Rectal smooth muscle tissue (tissue), 1 donor: ENCODE measurements at regions not wholly inside any gene's neighbourhood (a gene's known extent, or its start where the extent isn't known, plus 50 kb on each side); places are given as distances from the start of the nearest gene placed in this dataset.

Experiments used
- H3K27ac ChIP-seq: one replicate; pipeline ENCODE4 v1.7.0; 2013; ENCODE audit warnings: low read depth, low read length, inconsistent platforms
- H3K27me3 ChIP-seq: one replicate; pipeline ENCODE4 v1.7.0; 2013; ENCODE audit warnings: low read length; ENCODE audit not compliant: control insufficient read depth, insufficient read depth
- H3K36me3 ChIP-seq: one replicate; pipeline ENCODE4 v1.7.0; 2013; ENCODE audit warnings: low read length; ENCODE audit not compliant: control insufficient read depth, insufficient read depth
- H3K4me1 ChIP-seq: one replicate; pipeline ENCODE4 v1.7.0; 2013; ENCODE audit warnings: low read length; ENCODE audit not compliant: control insufficient read depth, insufficient read depth
- H3K4me3 ChIP-seq: one replicate; pipeline ENCODE4 v1.7.0; 2013; ENCODE audit warnings: low read length
- H3K9ac ChIP-seq: one replicate; pipeline ENCODE4 v1.7.0; 2013; ENCODE audit warnings: low read length

- Histone ChIP-seq H3K4me3 (no peak overlapping the region), H3K9ac (no peak overlapping the region), H3K36me3 (no peaks in the 10 kb centered on the region), H3K27me3 (no peaks in the 10 kb centered on the region), H3K4me1 (no peaks in the 10 kb centered on the region), H3K27ac (no peak overlapping the region)
Measured at GRCh38 chr17:52276381-52277008, 118.0 kb upstream of the CA10 start.

GRCh38 chr17:52271781-52272180 lies 113.3 kb upstream of the CA10 start:
- H3K36me3 ChIP-seq: no peaks in the 10 kb centered on the region
- no peak overlapping the region for H3K4me3 ChIP-seq
- H3K27me3 ChIP-seq: no peaks in the 10 kb centered on the region
- H3K9ac ChIP-seq: no peak overlapping the region
- no peaks in the 10 kb centered on the region for H3K4me1 ChIP-seq
- H3K27ac ChIP-seq: no peak overlapping the region

GRCh38 chr17:52255347-52255746 lies 96.8 kb upstream of the CA10 start:
- H3K27me3 ChIP-seq: no peaks in the 10 kb centered on the region
- H3K9ac ChIP-seq: no peak overlapping the region
- no peaks in the 10 kb centered on the region for H3K4me1 ChIP-seq
- no peak overlapping the region for H3K4me3 ChIP-seq
- no peak overlapping the region for H3K27ac ChIP-seq
- H3K36me3 ChIP-seq: no peaks in the 10 kb centered on the region

- H3K9ac ChIP-seq: no peak overlapping the region
- H3K27me3 ChIP-seq: no peaks in the 10 kb centered on the region
- no peaks in the 10 kb centered on the region for H3K4me1 ChIP-seq
- H3K27ac ChIP-seq: no peak overlapping the region
- H3K36me3 ChIP-seq: no peaks in the 10 kb centered on the region
- H3K4me3 ChIP-seq: no peak overlapping the region
Measured at GRCh38 chr17:52244689-52245088, 86.2 kb upstream of the CA10 start.

GRCh38 chr17:52242268-52242667 lies 83.8 kb upstream of the CA10 start:
- Histone ChIP-seq H3K4me3 (no peak overlapping the region), H3K9ac (no peak overlapping the region), H3K4me1 (no peaks in the 10 kb centered on the region), H3K36me3 (no peaks in the 10 kb centered on the region), H3K27me3 (no peaks in the 10 kb centered on the region), H3K27ac (no peak overlapping the region)

- Histone ChIP-seq H3K9ac (no peak overlapping the region), H3K27me3 (no peaks in the 10 kb centered on the region), H3K4me3 (no peak overlapping the region), H3K4me1 (no peaks in the 10 kb centered on the region), H3K27ac (no peak overlapping the region), H3K36me3 (no peaks in the 10 kb centered on the region)
Measured at GRCh38 chr17:52237151-52237550, 78.6 kb upstream of the CA10 start.

- H3K27ac ChIP-seq: no peak overlapping the region
- H3K27me3 ChIP-seq: no peaks in the 10 kb centered on the region
- H3K4me1 ChIP-seq: no peaks in the 10 kb centered on the region
- no peak overlapping the region for H3K4me3 ChIP-seq
- H3K36me3 ChIP-seq: no peaks in the 10 kb centered on the region
- no peak overlapping the region for H3K9ac ChIP-seq
Measured at GRCh38 chr17:52235516-52235915, 77.0 kb upstream of the CA10 start.

- Histone ChIP-seq H3K4me3 (no peak overlapping the region), H3K36me3 (no peaks in the 10 kb centered on the region), H3K9ac (no peak overlapping the region), H3K27ac (no peak overlapping the region), H3K27me3 (no peaks in the 10 kb centered on the region), H3K4me1 (no peaks in the 10 kb centered on the region)
Measured at GRCh38 chr17:52233632-52234031, 75.1 kb upstream of the CA10 start.

GRCh38 chr17:52233176-52233575 lies 74.7 kb upstream of the CA10 start:
- H3K9ac ChIP-seq: no peak overlapping the region
- no peaks in the 10 kb centered on the region for H3K4me1 ChIP-seq
- H3K27ac ChIP-seq: no peak overlapping the region
- no peaks in the 10 kb centered on the region for H3K27me3 ChIP-seq
- H3K4me3 ChIP-seq: no peak overlapping the region
- no peaks in the 10 kb centered on the region for H3K36me3 ChIP-seq

- Histone ChIP-seq H3K4me3 (no peak overlapping the region), H3K4me1 (no peaks in the 10 kb centered on the region), H3K36me3 (no peaks in the 10 kb centered on the region), H3K27ac (no peak overlapping the region), H3K27me3 (no peaks in the 10 kb centered on the region), H3K9ac (no peak overlapping the region)
Measured at GRCh38 chr17:52228823-52229222, 70.3 kb upstream of the CA10 start.

GRCh38 chr17:52227926-52228325 lies 69.4 kb upstream of the CA10 start:
- H3K4me1 ChIP-seq: no peaks in the 10 kb centered on the region
- H3K36me3 ChIP-seq: no peaks in the 10 kb centered on the region
- H3K4me3 ChIP-seq: no peak overlapping the region
- H3K9ac ChIP-seq: no peak overlapping the region
- no peaks in the 10 kb centered on the region for H3K27me3 ChIP-seq
- H3K27ac ChIP-seq: no peak overlapping the region

GRCh38 chr17:52213451-52213850 lies 54.9 kb upstream of the CA10 start:
- Histone ChIP-seq H3K4me1 (no peaks in the 10 kb centered on the region), H3K27me3 (no peaks in the 10 kb centered on the region), H3K9ac (no peak overlapping the region), H3K36me3 (no peaks in the 10 kb centered on the region), H3K27ac (no peak overlapping the region), H3K4me3 (no peak overlapping the region)

- Histone ChIP-seq H3K4me1 (no peaks in the 10 kb centered on the region), H3K36me3 (no peaks in the 10 kb centered on the region), H3K27ac (no peak overlapping the region), H3K4me3 (no peak overlapping the region), H3K9ac (no peak overlapping the region), H3K27me3 (no peaks in the 10 kb centered on the region)
Measured at GRCh38 chr17:52212851-52213250, 54.3 kb upstream of the CA10 start.
